ENCODE measurements at regions not wholly inside any gene's neighbourhood (a gene's known extent, or its start where the extent isn't known, plus 50 kb on each side); places are given as distances from the start of the nearest gene placed in this dataset.

GRCh38 chr6:9745966-9746365 is 668.9 kb downstream of the TFAP2A start:
- Histone ChIP-seq H3K9me3 (replicated peaks in 1 of 2; ENCODE audit: control insufficient read depth in 1 of 2, insufficient read depth in 1 of 2, low read length in 2 of 2) (no peaks in the 10 kb centered on the region), H3K4me2 (replicated peaks; ENCODE audit: extremely low read depth, low read length, poor library complexity, severe bottlenecking) (no peak overlapping the region), H3K4me3 (replicated peaks in 1 of 3; ENCODE audit: low read depth in 2 of 3, low read length in 3 of 3) (no peak overlapping the region), H3K4me1 (ENCODE audit: control insufficient read depth in 1 of 2, insufficient read depth in 2 of 2, low read length in 2 of 2) (no peaks in the 10 kb centered on the region), H2AFZ (ENCODE audit: insufficient read depth, low read depth, low read length, poor library complexity, severe bottlenecking) (no peak overlapping the region), H3K27ac (ENCODE audit: low read depth in 1 of 2, low read length in 2 of 2) (no peak overlapping the region), H3K36me3 (replicated peaks in 1 of 2; ENCODE audit: control insufficient read depth in 1 of 2, insufficient read depth in 2 of 2, low read length in 2 of 2) (no peaks in the 10 kb centered on the region), H3K79me2 (ENCODE audit: insufficient read depth, low read length) (no peaks in the 10 kb centered on the region), H3K27me3 (ENCODE audit: control insufficient read depth in 2 of 2, insufficient read depth in 2 of 2, low read length in 2 of 2) (no peaks in the 10 kb centered on the region), H3K9ac (ENCODE audit: insufficient read depth, low read length, poor library complexity, severe bottlenecking) (no peak overlapping the region), H4K20me1 (ENCODE audit: insufficient read depth, low read length) (no peaks in the 10 kb centered on the region)
- H3K27me3 Mint-ChIP-seq (ENCODE audit: low read depth in 3 of 3), result peaks cover 0 to 1% (median 0%) of the 10 kb centered on the region in 3 donors
- no peak overlapping the region for H3K4me3 Mint-ChIP-seq
- peaks cover 0 to 10% (median 1%) of the 10 kb centered on the region in 7 donors for H3K9me3 Mint-ChIP-seq
- no CpG with 5 or more reads among the region's 2 CpGs for WGBS (ENCODE audit: insufficient coverage)
- no peak for TF ChIP-seq CTCF (IDR thresholded peaks at IDR 0.05)
- H3K4me1 Mint-ChIP-seq, result no peaks in the 10 kb centered on the region
- DNase-seq, result no peak
- no peak overlapping the region for H3K27ac Mint-ChIP-seq
- no peaks in the 10 kb centered on the region for H3K36me3 Mint-ChIP-seq
- intact Hi-C loops (cut with micrococcal nuclease), result no loop called here

GRCh38 chr6:9745476-9745875 is 669.4 kb downstream of the TFAP2A start:
- Histone ChIP-seq H2AFZ (ENCODE audit: insufficient read depth, low read depth, low read length, poor library complexity, severe bottlenecking) (no peak overlapping the region), H3K4me3 (replicated peaks in 1 of 3; ENCODE audit: low read depth in 2 of 3, low read length in 3 of 3) (no peak overlapping the region), H3K36me3 (replicated peaks in 1 of 2; ENCODE audit: control insufficient read depth in 1 of 2, insufficient read depth in 2 of 2, low read length in 2 of 2) (no peaks in the 10 kb centered on the region), H3K4me1 (ENCODE audit: control insufficient read depth in 1 of 2, insufficient read depth in 2 of 2, low read length in 2 of 2) (no peaks in the 10 kb centered on the region), H3K9ac (ENCODE audit: insufficient read depth, low read length, poor library complexity, severe bottlenecking) (no peak overlapping the region), H3K9me3 (replicated peaks in 1 of 2; ENCODE audit: control insufficient read depth in 1 of 2, insufficient read depth in 1 of 2, low read length in 2 of 2) (no peaks in the 10 kb centered on the region), H3K4me2 (replicated peaks; ENCODE audit: extremely low read depth, low read length, poor library complexity, severe bottlenecking) (no peak overlapping the region), H3K27me3 (ENCODE audit: control insufficient read depth in 2 of 2, insufficient read depth in 2 of 2, low read length in 2 of 2) (no peaks in the 10 kb centered on the region), H3K27ac (ENCODE audit: low read depth in 1 of 2, low read length in 2 of 2) (no peak overlapping the region), H4K20me1 (ENCODE audit: insufficient read depth, low read length) (no peaks in the 10 kb centered on the region), H3K79me2 (ENCODE audit: insufficient read depth, low read length) (no peaks in the 10 kb centered on the region)
- Mint-ChIP-seq H3K27me3 (ENCODE audit: low read depth in 3 of 3) (no peaks in the 10 kb centered on the region), H3K9me3 (peaks cover 0 to 10% (median 2%) of the 10 kb centered on the region in 7 donors), H3K4me3 (no peak overlapping the region), H3K4me1 (no peaks in the 10 kb centered on the region), H3K36me3 (no peaks in the 10 kb centered on the region), H3K27ac (no peak overlapping the region)
- DNase-seq, result no peak
- TF ChIP-seq CTCF (IDR thresholded peaks at IDR 0.05), result no peak
- intact Hi-C loops (cut with micrococcal nuclease), result no loop called here
- WGBS (ENCODE audit: insufficient coverage), result no CpG with 5 or more reads among the region's 3 CpGs
